ENCODE measurements at regions not wholly inside any gene's neighbourhood (a gene's known extent, or its start where the extent isn't known, plus 50 kb on each side); places are given as distances from the start of the nearest gene placed in this dataset.
A peak's percentile ranks its signal among the peaks of the same experiment; 100 is the strongest.
"Not testable (repeated sequence)": the region's sequence is repeated elsewhere in the genome, so short reads cannot be mapped to it uniquely, and the experiment has no call there.

DNA sequence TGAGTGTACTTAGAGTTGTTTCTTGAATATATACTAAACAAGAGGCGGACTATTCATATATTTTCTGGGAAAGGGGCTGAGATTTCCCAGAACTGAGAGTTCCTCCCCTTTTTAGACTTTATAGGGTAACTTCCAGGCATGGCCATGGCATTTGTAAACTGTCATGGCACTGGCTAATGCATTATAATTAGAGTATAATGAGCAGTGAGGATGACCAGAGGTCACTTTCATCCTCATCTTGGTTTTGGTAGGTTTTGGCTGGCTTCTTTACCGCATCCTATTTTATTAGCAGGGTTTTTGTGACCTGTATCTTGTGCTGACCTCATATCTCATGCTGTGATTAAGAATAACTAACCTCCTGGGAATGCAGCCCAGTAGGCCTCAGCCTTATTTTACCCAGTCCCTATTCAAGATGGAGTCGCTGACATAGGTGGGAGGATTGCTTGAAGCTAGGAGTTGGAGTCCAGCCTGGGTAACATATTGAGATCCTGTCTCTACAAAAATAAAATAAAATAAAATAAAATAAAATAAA is 91.4 kb downstream of the MOBP start:
- no peak for DNase-seq (ENCODE audit: low read depth)

DNA sequence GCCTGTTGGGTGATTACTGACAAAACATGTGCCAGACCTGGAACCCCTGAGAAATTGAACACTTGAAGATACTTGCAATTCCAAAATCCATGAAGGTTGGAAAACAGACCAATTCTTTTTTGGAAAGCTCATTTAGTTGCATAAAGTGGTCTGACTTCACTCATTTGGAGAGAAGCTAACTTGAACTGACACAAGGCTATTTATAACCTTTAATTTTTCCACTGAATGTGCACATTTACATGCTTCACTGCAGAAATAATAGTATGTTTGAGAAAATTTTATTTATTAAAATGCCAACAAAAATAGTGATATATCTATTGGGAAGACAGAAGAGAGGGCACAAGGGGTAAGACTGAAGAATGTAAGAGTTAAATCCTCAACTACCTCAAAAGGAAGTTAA is 92.1 kb downstream of the MOBP start:
- DNase-seq (ENCODE audit: low read depth): no peak

DNA sequence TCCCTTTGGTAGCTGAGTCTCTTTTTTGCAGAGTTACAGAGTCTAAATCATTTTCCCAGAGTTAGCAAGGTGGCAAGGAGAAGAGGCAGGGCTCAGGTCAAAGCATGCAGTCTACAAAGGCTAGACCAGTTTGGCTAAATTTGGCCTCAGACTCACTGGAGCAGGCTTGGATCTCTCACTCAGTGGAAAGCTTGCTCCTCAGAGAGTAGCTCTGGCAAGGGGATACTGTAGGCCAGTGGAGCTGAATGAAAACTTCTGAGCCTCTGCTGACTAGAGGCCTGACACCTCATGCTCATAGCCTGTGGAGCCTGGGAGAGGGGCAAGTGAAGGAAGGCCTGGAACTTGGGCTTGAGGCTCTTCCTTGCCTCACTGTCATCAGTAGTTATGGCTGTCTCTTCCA is 101.0 kb downstream of the MOBP start:
- no peak for DNase-seq (ENCODE audit: low read depth)

DNA sequence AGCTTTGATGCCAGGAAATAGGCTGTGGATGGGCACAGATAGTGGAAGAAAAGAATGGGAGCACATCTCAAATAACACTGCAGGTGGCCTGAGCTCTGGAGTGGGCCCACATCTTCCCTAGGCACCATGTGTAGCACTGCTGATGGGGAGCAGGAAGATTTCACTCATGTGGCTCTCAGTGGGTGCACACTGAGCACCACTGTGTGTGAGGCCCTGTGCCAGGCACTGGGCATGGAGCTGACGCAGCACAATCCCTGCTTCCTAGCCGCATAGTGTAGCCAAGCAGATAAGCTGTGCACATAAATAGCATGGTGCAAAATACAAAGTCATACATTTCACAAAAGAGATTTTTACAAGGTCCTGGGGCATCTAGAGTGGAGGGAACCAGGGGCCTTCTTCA is 101.6 kb downstream of the MOBP start:
- DNase-seq (ENCODE audit: low read depth): no peak

DNA sequence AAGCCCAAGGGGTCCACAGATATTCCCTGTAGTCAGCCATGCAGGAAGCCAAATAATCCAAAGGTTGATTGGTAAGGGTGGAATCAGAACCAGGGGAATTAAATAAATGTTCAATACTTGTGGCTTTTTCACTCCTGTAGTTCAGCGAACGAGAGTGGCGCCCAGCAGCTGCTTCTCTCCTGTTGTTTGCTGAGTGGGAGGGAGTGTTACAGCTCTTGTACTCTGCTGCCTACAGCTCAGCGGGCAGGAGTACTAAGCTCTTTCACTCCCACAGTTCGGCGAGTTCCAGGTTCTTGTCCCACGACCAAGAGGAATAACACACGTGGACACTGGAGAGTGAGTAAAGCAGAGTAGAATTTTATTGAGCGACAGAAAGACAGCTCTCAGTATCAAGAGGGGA is 105.9 kb downstream of the MOBP start:
- no peak for DNase-seq (ENCODE audit: low read depth)

DNA sequence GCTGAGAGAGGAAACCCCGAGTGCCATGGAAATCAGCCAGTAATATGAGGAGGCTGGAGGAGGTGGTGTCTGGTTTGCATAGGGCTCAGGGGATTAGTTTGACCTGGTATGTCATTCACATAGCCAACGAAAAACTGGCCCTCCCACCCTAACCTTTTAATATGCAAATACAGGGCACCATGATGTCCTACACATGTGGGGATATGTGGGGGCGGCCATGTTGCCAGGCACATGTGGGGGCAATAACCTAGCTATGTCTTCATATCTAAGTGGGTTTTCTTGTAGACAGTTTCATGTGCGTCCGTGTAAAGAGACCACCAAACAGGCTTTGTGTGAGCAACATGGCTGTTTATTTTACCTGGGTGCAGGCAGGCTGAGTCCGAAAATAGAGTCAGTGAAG is 110.1 kb downstream of the MOBP start:
- DNase-seq (ENCODE audit: low read depth): no peak

DNA sequence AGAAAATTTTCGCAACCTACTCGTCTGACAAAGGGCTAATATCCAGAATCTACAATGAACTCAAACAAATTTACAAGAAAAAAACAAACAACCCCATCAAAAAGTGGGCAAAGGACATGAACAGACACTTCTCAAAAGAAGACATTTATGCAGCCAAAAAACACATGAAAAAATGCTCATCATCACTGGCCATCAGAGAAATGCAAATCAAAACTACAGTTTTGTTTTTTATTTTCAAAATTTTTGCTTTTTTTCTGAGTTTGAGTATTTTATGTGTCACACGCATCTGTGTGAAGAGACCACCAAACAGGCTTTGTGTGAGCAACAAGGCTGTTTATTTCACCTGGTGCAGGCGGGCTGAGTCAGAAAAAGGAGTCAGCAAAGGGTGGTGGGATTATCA is 118.7 kb downstream of the MOBP start:
- not testable (repeated sequence) for DNase-seq (ENCODE audit: low read depth)

DNA sequence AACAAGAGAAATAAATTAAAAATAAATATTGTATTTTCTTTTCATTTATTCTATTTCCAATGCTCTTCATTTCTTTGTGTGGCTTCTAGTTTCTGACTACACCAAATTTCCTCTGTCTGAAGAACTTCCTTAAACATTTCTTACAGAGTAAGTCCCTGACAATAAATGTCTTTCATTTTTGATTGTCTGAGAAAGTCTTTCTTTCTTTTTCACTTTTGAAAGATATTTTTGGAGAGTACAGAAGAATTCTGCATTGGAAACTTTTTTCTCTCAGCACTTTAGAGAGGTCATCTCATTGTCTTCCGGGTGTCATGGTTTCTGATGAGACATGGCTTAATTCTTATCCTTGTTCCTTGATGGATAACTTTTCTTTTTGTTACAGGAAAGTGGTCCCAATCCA is 119.6 kb downstream of the MOBP start:
- no peak for DNase-seq (ENCODE audit: low read depth)

DNA sequence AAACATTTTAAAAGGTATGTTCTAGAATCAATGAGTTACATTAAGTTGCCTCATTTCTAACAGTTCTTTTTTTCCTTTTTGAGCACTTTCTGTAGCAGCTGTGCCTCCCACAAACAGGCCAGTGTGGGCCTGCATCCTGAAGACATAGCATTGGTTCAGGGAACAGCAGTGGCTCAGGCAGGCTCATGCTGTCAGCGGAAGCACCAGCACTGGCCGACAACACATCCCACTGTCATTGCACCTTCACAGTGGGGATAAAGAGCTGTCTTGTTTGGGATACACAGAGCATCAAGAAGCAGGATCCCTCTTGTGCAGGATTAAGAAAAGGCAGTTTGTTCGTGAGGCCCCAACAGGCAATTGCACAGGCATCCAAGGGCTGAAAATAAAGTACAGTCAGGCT is 123.3 kb downstream of the MOBP start:
- DNase-seq (ENCODE audit: low read depth): no peak

DNA sequence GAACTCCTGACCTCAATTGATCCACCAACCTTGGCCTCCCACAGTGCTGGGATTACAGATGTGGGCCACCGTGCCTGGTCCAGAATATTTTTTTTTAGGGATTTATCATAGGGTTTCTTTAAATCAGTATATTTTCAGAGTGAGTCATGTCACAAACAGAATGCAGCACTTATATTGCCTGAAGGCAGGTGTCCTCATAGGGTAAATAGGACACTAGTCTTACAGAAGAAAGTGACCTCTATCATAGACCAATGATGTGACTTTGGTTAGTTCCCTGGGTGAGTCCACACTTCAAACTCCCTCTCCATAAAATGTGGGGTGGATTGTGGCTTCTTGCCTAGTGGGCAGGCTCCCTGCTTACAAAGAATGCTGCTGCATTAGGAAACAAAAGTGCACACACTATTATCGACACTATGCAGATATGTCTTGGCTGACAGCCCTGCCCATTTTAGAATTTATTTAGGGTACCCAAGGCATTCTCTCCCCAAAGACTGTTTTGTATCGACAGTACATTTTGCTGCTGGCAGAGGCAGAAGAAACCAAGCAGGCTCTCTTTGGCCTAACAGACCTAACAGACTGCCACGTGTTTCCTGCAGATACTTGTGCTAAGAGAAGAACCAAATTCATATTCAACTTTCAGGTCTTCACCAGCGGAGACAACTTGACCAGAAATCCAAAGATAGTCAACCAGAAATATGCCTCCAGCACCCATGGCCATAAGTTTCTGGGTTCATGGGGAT is 125.0 kb downstream of the MOBP start:
- no peak for DNase-seq (ENCODE audit: low read depth)

DNA sequence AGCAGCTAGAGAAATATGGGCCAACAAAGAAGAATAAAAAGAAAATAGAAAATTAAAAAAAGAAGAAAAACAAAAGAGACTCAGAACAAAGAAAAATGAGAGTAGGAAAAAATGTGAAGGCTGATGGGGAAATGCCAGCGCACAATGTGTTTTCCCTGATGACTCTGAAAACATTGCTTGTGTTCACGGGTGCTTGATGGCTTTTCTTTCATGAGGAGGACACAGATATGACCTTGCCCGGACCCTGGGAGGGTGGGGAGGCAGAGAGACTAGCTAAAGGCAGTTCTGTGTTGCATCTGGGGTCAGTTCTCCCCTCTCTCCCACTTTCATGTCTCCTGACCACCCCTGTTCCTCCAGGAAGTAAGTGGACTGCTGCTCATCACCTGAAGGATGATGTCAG is 125.9 kb downstream of the MOBP start:
- DNase-seq (ENCODE audit: low read depth): no peak

DNA sequence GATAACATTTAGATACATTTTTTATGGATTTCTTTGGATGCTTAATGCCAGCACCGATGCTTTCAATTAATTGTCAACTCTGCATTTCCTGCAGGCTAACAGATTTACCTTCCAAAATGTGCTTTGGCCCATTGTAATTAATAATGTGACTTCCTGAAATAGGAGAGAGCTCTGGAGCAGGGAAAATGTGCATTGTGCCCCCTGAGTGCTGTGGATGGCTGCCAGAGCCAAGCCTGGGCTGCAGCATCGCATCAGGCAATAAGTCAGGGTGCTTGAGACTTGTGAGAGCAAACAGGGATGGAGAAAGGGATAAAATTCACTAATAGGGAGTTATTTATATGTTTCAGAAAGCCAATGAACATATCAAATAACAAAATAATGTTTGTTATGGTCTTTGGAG is 133.8 kb downstream of the MOBP start:
- no peak for DNase-seq (ENCODE audit: low read depth)

DNA sequence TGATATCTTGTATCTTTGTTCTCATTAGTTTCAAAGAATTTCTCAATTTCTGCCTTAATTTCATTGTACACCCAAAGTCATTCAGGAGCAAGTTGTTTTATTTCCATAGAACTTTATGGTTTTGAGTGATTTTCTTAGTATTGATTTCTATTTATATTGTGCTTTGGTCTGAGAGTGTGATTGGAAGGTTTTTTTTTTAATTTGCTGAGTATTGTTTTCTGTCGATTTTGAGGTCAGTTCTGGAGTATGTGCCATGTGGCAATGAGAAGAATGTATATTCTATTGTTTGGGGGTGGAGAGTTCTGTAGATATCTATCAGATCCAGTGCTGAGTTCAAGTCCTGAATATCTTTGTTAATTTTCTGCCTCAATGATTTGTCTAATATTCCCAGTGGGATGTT is 138.4 kb downstream of the MOBP start:
- no peak for DNase-seq (ENCODE audit: low read depth)

DNA sequence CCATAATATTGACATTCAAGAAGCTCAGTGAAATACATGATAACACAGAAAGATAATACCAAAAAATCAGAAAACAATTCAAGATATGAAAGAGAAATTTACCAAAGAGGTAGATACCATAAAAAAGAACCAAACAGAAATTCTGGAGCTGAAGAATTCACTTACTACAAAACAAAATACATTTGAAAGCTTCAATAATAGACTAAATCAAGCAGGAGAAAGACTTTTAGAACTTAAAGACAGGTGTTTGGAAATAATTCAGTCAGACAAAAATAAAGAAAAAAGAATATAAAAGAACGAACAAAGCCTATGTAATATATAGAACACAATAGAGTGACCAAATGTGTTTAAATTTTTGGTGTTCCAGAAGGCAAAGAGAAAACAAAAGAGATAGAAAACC is 158.7 kb downstream of the MOBP start:
- DNase-seq (ENCODE audit: low read depth): no peak

DNA sequence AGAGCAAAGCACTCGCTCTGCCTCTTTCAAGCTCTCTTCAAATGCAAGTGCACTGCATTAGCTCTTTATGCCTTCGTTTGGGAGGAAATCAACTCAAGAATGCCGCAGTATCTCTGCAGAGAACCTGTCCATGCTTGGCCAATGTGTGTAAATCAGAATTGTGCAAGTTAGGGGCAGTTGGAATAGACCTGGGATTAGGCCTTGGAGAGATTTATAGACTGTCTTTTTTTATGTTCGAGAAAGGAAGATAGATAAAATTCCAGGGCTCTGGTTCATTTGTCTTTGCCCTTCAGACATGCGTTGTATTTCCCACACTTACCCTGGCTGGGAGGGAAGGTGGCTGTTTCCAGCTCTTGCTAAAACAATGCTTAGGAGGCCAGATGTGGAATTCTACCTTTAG is 163.7 kb downstream of the MOBP start:
- no peak for DNase-seq (ENCODE audit: low read depth)

DNA sequence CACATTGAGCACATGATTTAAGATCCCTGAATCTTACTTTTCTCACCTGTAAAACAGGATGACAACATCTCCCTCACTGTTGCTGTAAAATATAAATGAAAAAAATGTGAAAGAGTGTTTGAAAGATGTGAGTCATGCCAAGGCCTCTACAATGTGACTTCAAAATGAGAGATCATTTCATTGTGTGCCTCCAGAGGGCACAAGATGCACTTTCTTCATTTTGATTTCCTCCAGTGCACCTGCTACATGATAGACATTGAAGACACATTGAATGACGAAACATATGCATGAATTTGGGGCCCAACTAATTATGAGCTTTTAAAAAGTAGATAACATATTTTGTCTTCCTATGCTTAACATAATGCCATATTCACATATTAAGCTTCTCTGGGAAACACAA is 170.3 kb downstream of the MOBP start:
- no peak for DNase-seq (ENCODE audit: low read depth)

DNA sequence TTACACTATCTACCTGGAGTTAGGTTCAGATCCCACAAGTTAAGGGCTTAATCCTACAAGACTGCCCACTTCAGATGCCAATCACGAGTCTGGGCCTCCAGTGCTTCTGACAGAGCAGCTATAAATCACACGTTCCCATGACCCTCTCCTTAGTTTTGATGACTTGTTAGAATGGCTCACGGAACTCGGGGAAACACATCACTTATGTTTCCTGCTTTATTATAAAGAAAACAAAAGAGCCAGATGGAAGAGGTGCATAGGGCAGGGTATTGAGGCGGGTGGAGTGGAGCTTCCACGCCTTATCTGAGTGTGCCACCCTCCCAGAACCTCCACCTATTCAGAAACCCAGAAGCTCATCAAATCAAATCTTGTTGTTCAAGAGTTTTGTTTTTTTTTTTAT is 170.8 kb downstream of the MOBP start:
- no peak for DNase-seq (ENCODE audit: low read depth)

DNA sequence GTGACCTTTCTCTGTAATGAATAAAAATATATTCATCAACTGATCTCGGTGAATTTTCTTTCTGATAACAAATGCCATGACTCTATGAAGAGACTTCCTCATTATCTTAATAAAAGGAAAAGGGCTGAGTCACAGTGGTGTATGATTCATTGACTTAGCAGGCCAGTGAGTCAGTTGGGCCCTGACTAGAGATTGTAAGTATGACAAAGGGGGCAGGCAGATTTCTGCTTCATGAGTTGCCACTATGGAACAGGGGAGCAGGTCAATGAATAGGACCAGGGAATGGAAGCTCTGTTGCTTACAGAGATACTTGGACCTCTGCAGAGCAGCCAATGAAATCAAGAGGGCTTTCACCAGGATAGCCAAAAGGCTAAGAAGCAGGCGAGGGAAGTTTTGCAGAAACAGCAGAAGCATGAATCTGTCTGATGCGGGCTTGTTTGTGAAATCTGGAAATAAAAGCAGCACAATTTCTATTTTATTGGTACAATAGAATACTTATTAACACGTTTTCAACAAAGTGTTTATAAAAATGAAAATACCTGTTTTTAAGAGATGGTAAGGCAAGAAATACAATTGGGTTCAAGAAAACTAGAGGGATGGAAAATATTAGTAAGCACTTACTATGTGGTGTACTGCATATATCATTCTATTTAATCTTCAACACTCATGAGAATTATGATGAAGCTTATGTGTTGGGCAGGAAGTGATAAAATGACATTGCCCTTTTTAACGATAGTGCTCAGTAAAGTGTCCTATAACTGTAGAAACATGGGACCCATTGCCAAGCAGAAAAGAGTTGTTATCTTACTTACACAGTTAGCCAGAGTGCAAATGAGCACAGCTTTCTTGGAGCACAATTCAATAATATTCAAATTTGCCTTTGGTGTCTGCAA is 169.8 kb upstream of the MYRIP start:
- DNase-seq (ENCODE audit: low read depth): peak; percentile 15

DNA sequence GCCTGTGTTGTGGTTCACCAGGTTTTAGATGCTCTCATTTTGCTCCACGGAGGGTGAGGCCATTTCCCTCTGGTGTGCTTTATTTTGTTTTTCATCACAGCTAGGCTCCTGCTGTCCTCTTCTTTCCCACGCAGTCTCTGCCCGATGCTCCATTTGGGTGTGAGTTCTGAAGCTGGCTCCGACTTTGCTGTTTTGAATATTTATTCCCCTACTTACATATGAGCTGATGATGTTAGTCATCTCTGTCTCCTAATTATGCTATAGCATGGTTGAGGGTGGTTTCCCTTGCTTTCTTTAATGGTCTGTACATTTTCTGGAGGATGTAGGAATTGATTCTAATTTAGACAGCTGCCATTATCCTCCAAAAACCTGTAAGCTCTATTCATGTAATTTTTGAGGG is 168.1 kb upstream of the MYRIP start:
- no peak for DNase-seq (ENCODE audit: low read depth)

DNA sequence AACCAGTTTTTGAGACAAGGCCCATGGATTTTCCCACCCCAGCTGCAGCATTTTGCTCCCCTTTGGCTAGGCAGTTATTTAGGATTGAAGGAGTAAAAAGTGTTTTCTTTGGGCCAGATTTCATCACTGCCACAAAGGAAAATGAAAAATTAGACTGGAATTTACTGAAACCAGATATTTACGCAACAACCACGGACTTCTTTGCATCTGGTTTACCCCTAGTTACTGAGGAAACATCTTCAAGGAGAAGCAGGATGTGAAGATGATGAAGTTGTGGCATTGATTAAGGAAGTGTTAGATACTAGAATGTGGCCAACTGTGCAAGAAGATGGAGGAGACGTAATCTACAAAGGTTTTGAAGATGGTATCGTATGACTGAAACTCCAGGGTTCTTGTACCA is 165.2 kb upstream of the MYRIP start:
- no peak for DNase-seq (ENCODE audit: low read depth)

DNA sequence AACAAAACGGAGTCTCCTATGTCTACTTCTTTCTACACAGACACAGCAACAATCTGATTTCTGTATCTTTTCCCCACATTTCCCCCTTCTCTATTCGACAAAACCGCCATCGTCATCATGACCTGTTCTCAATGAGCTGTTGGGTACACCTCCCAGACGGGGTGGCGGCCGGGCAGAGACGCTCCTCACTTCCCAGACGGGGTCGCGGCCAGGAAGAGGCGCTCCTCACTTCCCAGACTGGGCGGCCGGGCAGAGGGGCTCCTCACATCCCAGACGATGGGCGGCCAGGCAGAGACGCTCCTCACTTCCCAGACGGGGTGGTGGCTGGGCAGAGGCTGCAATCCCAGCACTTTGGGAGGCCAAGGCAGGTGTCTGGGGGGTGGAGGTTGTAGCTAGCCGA is 158.2 kb upstream of the MYRIP start:
- not testable (repeated sequence) for DNase-seq (ENCODE audit: low read depth)

DNA sequence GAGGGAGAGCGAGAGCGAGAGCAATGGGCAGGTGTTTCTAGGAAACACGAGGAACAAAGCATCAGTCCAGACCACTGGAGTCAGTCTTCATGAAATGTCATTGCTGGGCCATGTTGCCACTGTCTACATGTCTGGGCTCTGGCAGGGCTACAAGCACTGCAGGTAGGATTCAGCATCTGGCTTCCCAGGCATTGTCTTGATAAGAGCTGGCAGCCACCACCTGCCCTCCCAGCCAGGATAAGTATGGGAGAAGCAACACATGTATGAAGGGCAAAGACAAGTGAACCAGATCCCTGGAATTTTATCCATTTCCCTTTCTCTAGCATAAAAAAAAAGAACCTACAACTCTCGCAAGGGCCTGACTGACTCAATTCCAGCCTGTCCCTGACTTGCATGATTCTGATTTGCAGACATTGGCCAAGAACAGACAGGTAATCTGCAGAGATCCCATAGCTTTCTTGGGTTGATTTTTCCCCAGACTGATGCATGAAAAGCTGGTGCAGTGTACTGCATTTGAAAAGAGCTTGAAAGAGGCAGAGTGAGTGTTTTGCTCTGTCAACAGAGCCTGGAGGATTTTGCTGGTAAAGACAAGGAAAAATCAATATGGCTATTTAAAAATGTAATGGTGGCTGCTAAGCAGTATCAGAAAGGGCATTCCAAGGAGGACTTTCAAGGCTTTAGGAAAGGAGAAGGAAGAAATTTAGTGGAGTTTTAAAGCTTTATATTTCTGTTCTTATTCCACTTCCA is 157.2 kb upstream of the MYRIP start:
- DNase-seq (ENCODE audit: low read depth): no peak

DNA sequence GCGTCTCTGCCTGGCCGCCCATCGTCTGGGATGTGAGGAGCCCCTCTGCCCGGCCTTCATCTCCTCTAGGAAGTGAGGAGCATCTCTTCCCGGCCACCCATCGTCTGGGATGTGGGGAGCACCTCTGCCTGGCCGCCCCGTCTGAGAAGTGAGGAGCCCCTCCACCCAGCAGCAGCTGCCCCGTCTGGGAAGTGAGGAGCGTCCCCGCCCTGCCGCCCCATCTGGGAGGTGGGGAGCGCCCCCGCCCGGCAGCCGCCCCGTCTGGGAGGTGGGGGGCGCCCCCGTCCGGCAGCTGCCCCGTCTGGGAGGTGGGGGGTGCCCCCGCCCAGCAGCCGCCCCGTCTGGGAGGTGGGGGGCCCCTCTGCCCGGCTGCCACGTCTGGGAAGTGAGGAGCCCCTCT is 153.7 kb upstream of the MYRIP start:
- not testable (repeated sequence) for DNase-seq (ENCODE audit: low read depth)
